GM12872 (cell line): ENCODE measurements at regions not wholly inside any gene's neighbourhood (a gene's known extent, or its start where the extent isn't known, plus 50 kb on each side); places are given as distances from the start of the nearest gene placed in this dataset.

Experiments used
- TF ChIP-seq, protein P1 (sequence below): IDR thresholded peaks from 3 replicates; pipeline ENCODE4 v1.5.1; 2011; ENCODE audit warnings: low read depth, mild to moderate bottlenecking, low read length, moderate library complexity; ENCODE audit not compliant: insufficient read depth

DNA sequence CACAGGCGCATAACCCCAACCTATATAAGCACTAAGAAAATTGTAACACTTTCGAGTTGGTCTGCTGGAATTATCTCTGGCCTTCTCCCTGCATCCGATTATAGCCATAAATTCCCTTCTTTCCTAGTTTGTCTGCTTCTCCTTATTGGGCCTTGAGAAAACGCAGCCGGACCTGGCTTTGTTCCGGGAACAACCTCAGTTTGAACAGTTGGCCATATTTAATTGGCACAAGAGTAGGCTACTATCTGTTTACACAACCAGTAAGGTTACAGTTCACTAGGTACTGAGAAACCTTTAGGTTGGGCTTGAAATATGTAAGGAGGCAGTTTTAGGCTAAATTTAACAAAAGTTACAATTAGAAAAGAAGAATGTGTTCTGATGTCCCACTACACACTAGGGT lies 176.1 kb downstream of the IPO8 start:
- TF ChIP-seq, protein P1, sequence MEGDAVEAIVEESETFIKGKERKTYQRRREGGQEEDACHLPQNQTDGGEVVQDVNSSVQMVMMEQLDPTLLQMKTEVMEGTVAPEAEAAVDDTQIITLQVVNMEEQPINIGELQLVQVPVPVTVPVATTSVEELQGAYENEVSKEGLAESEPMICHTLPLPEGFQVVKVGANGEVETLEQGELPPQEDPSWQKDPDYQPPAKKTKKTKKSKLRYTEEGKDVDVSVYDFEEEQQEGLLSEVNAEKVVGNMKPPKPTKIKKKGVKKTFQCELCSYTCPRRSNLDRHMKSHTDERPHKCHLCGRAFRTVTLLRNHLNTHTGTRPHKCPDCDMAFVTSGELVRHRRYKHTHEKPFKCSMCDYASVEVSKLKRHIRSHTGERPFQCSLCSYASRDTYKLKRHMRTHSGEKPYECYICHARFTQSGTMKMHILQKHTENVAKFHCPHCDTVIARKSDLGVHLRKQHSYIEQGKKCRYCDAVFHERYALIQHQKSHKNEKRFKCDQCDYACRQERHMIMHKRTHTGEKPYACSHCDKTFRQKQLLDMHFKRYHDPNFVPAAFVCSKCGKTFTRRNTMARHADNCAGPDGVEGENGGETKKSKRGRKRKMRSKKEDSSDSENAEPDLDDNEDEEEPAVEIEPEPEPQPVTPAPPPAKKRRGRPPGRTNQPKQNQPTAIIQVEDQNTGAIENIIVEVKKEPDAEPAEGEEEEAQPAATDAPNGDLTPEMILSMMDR = no peak

DNA sequence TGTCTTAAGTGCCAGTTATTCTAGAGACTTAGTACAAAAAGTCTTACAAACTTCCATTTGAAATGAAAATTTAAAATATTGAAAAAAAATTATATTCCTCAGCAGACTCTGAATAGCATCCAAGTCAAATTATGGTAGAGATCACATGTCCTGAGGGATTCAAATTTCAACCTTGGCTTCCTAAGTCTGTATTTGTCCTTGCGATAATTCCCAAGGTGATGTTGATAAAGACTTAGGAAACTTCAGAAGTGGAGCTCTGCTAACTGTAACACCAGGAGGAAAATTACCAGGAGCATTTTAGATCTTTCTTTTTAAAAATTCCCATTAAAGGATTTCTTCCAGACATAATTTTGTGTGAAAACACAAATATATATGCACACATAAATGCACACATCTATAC lies 178.3 kb downstream of the IPO8 start:
- TF ChIP-seq, protein P1 = no peak

DNA sequence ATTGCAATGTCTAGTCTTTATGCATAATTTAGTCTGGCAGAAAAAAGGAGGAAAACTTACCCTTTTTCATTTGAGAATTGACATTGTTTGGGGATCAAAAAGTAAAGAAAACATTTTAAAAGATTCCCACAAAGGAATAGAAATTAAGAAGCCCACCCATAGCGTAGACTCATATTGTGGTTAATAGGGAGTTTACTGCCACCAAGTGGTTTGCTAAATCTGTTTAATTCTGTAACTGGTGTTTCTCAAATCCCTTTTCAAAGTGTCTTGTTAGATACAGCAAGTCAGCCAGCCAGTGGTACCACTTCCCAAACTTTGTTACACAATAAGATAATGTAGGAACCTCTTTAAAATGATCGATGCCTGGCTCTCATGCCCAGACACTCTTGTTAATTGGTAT lies 180.3 kb downstream of the IPO8 start:
- TF ChIP-seq, protein P1 = no peak

DNA sequence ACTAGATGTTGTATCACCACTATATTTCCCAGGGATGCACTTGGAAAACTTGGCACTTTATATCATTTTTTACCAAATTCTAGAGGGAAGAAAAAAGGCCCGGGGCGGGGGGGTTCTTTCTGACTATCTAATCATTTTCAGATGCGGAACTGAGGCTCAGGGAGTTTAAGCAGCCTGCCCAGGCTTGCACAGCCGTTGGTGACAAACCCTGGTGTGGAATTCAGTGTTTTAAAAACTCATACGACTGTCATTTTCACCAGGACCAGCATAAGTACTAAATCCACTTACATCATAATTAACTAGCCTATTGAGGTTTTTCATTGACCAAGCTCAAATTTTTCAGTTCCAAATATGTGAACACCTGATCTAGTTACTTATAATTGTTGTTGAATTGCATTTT lies 181.0 kb downstream of the IPO8 start:
- TF ChIP-seq, protein P1 = no peak

DNA sequence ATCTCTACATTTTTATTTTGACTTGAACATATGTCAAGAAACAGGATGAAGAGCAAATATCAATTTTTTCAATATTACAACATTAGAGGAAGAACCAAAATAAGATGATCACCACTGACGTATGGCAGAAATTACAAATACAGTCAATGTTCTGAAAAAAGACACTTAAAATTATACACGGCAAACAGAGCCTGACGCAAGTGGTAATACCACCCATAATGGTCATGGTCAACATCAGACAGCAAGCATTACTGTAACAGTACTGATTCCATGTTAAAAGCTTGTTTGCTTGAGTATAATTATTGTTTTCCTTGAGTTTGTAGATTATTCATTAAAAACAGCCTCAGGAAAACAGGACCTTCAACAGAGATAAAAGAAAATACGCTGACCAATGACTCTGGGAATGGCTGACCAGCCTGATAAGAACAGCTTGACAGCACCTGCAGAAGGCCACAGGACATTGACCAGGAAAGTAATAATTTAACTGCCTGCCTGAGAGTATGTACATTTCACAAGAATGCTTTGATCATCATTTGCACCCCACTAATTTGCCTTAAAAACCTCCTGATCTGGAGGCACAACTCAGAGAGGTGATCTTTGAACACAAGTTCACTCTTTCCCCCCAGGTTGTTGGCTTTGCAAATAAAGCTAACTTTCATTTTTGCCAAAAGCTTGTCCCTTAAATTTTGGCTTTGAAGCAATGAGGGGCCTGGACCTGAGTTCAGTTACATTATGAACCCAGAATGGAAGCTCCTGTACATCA lies 187.3 kb downstream of the IPO8 start:
- TF ChIP-seq, protein P1 = no peak

DNA sequence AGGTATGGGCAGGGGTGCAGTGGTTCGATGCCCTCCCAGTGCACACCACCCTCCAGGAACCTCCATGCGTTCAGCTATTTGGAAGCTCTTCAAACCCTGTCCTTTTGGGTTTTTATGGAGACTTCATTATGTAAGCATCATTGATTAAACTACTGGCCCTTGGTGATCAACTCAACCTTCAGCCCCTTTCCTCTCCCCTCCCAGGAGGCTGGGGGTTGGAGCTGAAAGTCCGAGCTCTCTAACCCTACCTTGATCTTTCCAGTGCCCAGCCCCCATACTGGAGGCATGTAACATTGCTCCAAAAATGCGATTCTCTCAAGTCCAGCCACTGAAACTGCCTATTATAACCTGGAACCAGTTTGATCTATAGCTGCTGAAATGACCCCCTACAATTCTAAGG lies 188.1 kb downstream of the IPO8 start:
- TF ChIP-seq, protein P1 = no peak

DNA sequence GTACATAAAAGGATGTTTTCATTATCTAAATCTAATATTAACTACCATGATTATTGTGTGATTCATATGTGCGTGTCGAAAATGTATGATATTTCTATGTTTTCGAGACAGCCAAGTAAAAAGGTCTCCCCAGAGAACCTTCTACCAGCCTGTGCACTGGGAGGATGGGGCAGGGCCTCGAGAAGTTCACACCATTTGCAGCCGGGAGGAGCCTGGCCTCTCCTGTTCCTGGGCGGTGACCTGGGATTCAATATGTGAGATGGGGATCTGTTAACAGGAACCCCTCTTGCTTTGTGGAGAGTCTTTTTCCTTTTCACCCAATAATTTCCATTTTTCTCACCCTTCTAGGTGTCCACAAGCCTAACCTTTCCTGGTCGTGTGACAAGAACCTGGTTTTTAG lies 189.3 kb downstream of the IPO8 start:
- TF ChIP-seq, protein P1 = no peak
